Upper lobe of left lung (tissue), 6 donors: ENCODE measurements at regions not wholly inside any gene's neighbourhood (a gene's known extent, or its start where the extent isn't known, plus 50 kb on each side); places are given as distances from the start of the nearest gene placed in this dataset.

Source experiments
- ATAC-seq, 2 donors: fragments of 200-7000 bp; cut with Tn5 transposase; one replicate each; pipeline ENCODE4 v1.9.1; 2022; ENCODE audit warnings: mild to moderate bottlenecking in 2 of 2, moderate library complexity in 2 of 2; ENCODE audit not compliant: low FRiP score in 2 of 2
- DNase-seq, 2 donors: peaks; one replicate each; pipeline ENCODE4 v3.0.0-alpha.2; 2019 to 2020
- H3K27ac ChIP-seq, 4 donors: fragments of 200-600 bp; sonication (generic); one replicate each; pipeline ENCODE4 v1.5.1; 2016 to 2019
- H3K27me3 ChIP-seq, 4 donors: fragments of 200-600 bp; sonication (generic); one replicate each; pipeline ENCODE4 v1.5.1; 2017 to 2019
- H3K36me3 ChIP-seq, 4 donors: fragments of 200-600 bp; sonication (generic); one replicate each; pipeline ENCODE4 v1.5.1; 2016 to 2019
- H3K4me1 ChIP-seq, 4 donors: fragments of 200-600 bp; sonication (generic); one replicate each; pipeline ENCODE4 v1.5.1; 2018 to 2019
- H3K4me3 ChIP-seq, 4 donors: fragments of 200-600 bp; sonication (generic); one replicate each; pipeline ENCODE4 v1.5.1; 2017 to 2019; ENCODE audit warnings: mild to moderate bottlenecking in 2 of 4, moderate library complexity in 1 of 4
- H3K9me3 ChIP-seq, 4 donors: fragments of 200-600 bp; sonication (generic); one replicate each; pipeline ENCODE4 v1.5.1; 2018 to 2019
- EP300 ChIP-seq, 4 donors: sonication (generic); formaldehyde crosslinking; IDR thresholded peaks; one replicate each; pipeline ENCODE4 v1.5.1; 2017; ENCODE audit warnings: antibody characterized with exemption in 4 of 4, control low read depth in 2 of 4
- POLR2A ChIP-seq, 4 donors: fragments of 450-650 bp; IDR thresholded peaks; one replicate each; pipeline ENCODE4 v1.5.1; 2016 to 2017; ENCODE audit warnings: antibody characterized with exemption in 4 of 4, mild to moderate bottlenecking in 2 of 4
- POLR2AphosphoS5 ChIP-seq, 2 donors: sonication (generic); formaldehyde crosslinking; IDR thresholded peaks; one replicate each; pipeline ENCODE4 v1.5.1; 2017; ENCODE audit warnings: antibody characterized with exemption in 2 of 2
- WGBS, 2 donors: methylation state at CpG; one replicate each; pipeline ENCODE4 v1.1.5; 2017 to 2018; 5-methylcytosine and 5-hydroxymethylcytosine counted together
- TF ChIP-seq, protein P1 (sequence below), 6 experiments: fragments of 450-650 bp in 4 of 6; fragments of 200-600 bp in 2 of 6; sonication (generic) in 2 of 6; IDR thresholded peaks; one replicate each; pipeline ENCODE4 v1.5.1; 2016 to 2019; ENCODE audit warnings: antibody characterized with exemption in 6 of 6
- donor health status: DM: no; HTN: no; CAD: no; lungs with moderate emphysema.
- donor health status: DM: no; HTN: yes; CAD: no; lungs with severe emphysema.

DNA sequence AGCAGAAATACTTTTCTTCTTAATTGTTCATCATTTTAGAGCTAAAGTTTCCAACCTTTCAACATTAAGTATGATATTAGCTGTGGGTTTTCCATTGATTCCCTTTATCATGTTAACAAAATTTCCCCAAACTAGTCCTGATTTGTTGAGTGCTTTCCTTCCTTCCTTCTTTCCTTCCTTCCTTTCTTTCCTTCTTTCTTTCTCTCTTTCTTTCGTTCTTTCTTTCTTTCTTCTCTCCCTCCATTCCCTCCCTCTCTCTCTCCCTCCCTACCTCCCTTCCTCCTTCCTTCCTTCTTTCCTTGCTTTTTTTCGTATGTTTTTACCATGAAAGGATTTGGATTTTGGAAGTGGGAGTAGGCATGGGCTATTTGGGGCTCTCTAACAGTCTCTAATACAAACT is 133.5 kb downstream of the LMNTD1 start:
- H3K4me1 ChIP-seq, result no peaks in the 10 kb centered on the region
- H3K4me3 ChIP-seq, result no peak overlapping the region
- H3K9me3 ChIP-seq, result no peaks in the 10 kb centered on the region
- TF ChIP-seq POLR2A (IDR thresholded peaks at IDR 0.05), result no peak
- TF ChIP-seq EP300 (IDR thresholded peaks at IDR 0.05), result no peak
- TF ChIP-seq, protein P1, sequence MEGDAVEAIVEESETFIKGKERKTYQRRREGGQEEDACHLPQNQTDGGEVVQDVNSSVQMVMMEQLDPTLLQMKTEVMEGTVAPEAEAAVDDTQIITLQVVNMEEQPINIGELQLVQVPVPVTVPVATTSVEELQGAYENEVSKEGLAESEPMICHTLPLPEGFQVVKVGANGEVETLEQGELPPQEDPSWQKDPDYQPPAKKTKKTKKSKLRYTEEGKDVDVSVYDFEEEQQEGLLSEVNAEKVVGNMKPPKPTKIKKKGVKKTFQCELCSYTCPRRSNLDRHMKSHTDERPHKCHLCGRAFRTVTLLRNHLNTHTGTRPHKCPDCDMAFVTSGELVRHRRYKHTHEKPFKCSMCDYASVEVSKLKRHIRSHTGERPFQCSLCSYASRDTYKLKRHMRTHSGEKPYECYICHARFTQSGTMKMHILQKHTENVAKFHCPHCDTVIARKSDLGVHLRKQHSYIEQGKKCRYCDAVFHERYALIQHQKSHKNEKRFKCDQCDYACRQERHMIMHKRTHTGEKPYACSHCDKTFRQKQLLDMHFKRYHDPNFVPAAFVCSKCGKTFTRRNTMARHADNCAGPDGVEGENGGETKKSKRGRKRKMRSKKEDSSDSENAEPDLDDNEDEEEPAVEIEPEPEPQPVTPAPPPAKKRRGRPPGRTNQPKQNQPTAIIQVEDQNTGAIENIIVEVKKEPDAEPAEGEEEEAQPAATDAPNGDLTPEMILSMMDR (IDR thresholded peaks at IDR 0.05), result no peak
- no peak for TF ChIP-seq POLR2AphosphoS5 (IDR thresholded peaks at IDR 0.05)
- no peaks in the 10 kb centered on the region for H3K27me3 ChIP-seq
- H3K36me3 ChIP-seq, result no peaks in the 10 kb centered on the region
- ATAC-seq (no peak), DNase-seq (no peak)
- 66 to 74% methylated on average over 2 of the region's 2 CpGs for WGBS, 2 donors
- H3K27ac ChIP-seq, result no peak overlapping the region

GRCh38 chr12:25417071-25417470 is 136.0 kb downstream of the LMNTD1 start:
- WGBS, 2 donors, result 90 to 91% methylated on average over 3 of the region's 3 CpGs
- Histone ChIP-seq H3K9me3 (no peaks in the 10 kb centered on the region), H3K4me3 (no peak overlapping the region), H3K4me1 (no peaks in the 10 kb centered on the region), H3K27me3 (no peaks in the 10 kb centered on the region), H3K36me3 (no peaks in the 10 kb centered on the region), H3K27ac (no peak overlapping the region)
- ATAC-seq, result no peak
- no peak for TF ChIP-seq POLR2AphosphoS5 (IDR thresholded peaks at IDR 0.05)
- TF ChIP-seq, protein P1 (IDR thresholded peaks at IDR 0.05), result no peak
- no peak for TF ChIP-seq EP300 (IDR thresholded peaks at IDR 0.05)
- TF ChIP-seq POLR2A (IDR thresholded peaks at IDR 0.05), result no peak
- DNase-seq, result no peak

GRCh38 chr12:25416516-25416915 is 136.6 kb downstream of the LMNTD1 start:
- Histone ChIP-seq H3K9me3 (no peaks in the 10 kb centered on the region), H3K27me3 (no peaks in the 10 kb centered on the region), H3K27ac (no peak overlapping the region), H3K4me1 (no peaks in the 10 kb centered on the region), H3K36me3 (no peaks in the 10 kb centered on the region), H3K4me3 (no peak overlapping the region)
- ATAC-seq, result no peak
- 53 to 60% methylated on average over 4 of the region's 4 CpGs for WGBS, 2 donors
- no peak for DNase-seq
- TF ChIP-seq POLR2A (IDR thresholded peaks at IDR 0.05) (no peak), POLR2AphosphoS5 (IDR thresholded peaks at IDR 0.05) (no peak), EP300 (IDR thresholded peaks at IDR 0.05) (no peak)
- TF ChIP-seq, protein P1 (IDR thresholded peaks at IDR 0.05), result no peak

GRCh38 chr12:25415004-25415403 is 138.1 kb downstream of the LMNTD1 start:
- no peaks in the 10 kb centered on the region for H3K4me1 ChIP-seq
- no peaks in the 10 kb centered on the region for H3K36me3 ChIP-seq
- ATAC-seq, result no peak
- no peak overlapping the region for H3K4me3 ChIP-seq
- 81 to 88% methylated on average over 5 of the region's 5 CpGs for WGBS, 2 donors
- no peak for DNase-seq
- TF ChIP-seq EP300 (IDR thresholded peaks at IDR 0.05) (no peak), POLR2AphosphoS5 (IDR thresholded peaks at IDR 0.05) (no peak)
- no peak overlapping the region for H3K27ac ChIP-seq
- no peaks in the 10 kb centered on the region for H3K27me3 ChIP-seq
- H3K9me3 ChIP-seq, result no peaks in the 10 kb centered on the region

- H3K27ac ChIP-seq, result no peak overlapping the region
- H3K4me3 ChIP-seq, result no peak overlapping the region
- H3K27me3 ChIP-seq, result no peaks in the 10 kb centered on the region
- H3K9me3 ChIP-seq, result no peaks in the 10 kb centered on the region
- TF ChIP-seq, protein P1 (IDR thresholded peaks at IDR 0.05), result no peak
- no peak for TF ChIP-seq POLR2AphosphoS5 (IDR thresholded peaks at IDR 0.05)
- TF ChIP-seq POLR2A (IDR thresholded peaks at IDR 0.05), result no peak
- TF ChIP-seq EP300 (IDR thresholded peaks at IDR 0.05), result no peak
- WGBS, 2 donors, result 37 to 44% methylated on average over 3 of the region's 3 CpGs
- DNase-seq (no peak), ATAC-seq (peak in 1 of 2 donors; percentile 51)
- H3K36me3 ChIP-seq, result no peaks in the 10 kb centered on the region
- no peaks in the 10 kb centered on the region for H3K4me1 ChIP-seq
These were observed 140.3 kb downstream of the LMNTD1 start for GRCh38 chr12:25412735-25413134.
